HFFc6 (cell line): ENCODE measurements at regions not wholly inside any gene's neighbourhood (a gene's known extent, or its start where the extent isn't known, plus 50 kb on each side); places are given as distances from the start of the nearest gene placed in this dataset.
"Not testable (repeated sequence)": the region's sequence is repeated elsewhere in the genome, so short reads cannot be mapped to it uniquely, and the experiment has no call there.

Experiments used
- DNase-seq: peaks from one replicate; pipeline ENCODE4 v3.0.0-alpha.2; 2018
- H3K27ac Mint-ChIP-seq: 2 replicates; pipeline ENCODE4 v1.8.0; 2020; ENCODE audit warnings: mild to moderate bottlenecking, mixed read lengths
- H3K27me3 Mint-ChIP-seq: 2 replicates; pipeline ENCODE4 v1.8.0; 2021; ENCODE audit warnings: mild to moderate bottlenecking, moderate library complexity, mixed read lengths; ENCODE audit not compliant: insufficient read depth
- H3K36me3 Mint-ChIP-seq: 2 replicates; pipeline ENCODE4 v1.8.0; 2021; ENCODE audit warnings: low read depth, mixed read lengths
- H3K4me1 Mint-ChIP-seq: 2 replicates; pipeline ENCODE4 v1.8.0; 2020; ENCODE audit warnings: low read depth, mixed read lengths
- H3K4me3 Mint-ChIP-seq: 2 replicates; pipeline ENCODE4 v1.8.0; 2020; ENCODE audit warnings: mild to moderate bottlenecking, moderate library complexity, mixed read lengths
- H3K9me3 Mint-ChIP-seq: 2 replicates; pipeline ENCODE4 v1.8.0; 2020; ENCODE audit warnings: mild to moderate bottlenecking, mixed read lengths
- TF ChIP-seq, protein P1 (sequence below): fragments of 200-600 bp; sonication (generic); IDR thresholded peaks from 2 replicates; pipeline ENCODE4 v1.5.0; 2021; ENCODE audit warnings: antibody characterized with exemption, mild to moderate bottlenecking

DNA sequence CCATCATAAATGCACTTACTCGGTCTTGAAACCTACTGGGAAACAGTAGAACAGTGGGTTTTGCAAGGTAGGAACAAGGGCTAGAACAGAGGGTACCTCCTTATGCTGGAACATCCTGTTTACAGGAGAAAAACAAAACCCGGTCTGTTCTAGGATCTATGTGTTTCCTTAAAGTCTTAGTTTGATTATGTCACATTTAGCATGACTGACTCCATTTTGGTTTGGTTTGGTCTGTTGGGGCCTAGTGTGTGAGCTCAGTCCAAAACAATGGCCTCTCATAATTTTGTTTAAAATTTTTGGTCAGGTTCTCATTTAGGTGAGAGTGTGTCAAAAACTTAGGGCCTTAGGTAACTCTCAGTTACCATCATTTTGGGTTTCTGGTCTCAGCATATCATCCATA is 96.3 kb upstream of the TRIM24 start:
- Mint-ChIP-seq H3K4me1 (peaks cover 11% of the 10 kb centered on the region; the same call in 1 of the 2 replicates), H3K9me3 (peaks cover 12% of the 10 kb centered on the region; the same call in 1 of the 2 replicates)
- no peak for DNase-seq

GRCh38 chr7:138366137-138366536 is 93.9 kb upstream of the TRIM24 start:
- H3K27me3 Mint-ChIP-seq, H3K27ac Mint-ChIP-seq, H3K4me3 Mint-ChIP-seq, H3K36me3 Mint-ChIP-seq, H3K4me1 Mint-ChIP-seq, DNase-seq: not testable (repeated sequence)
- H3K9me3 Mint-ChIP-seq, result peaks cover 29% of the 10 kb centered on the region

More for the DNA sequence above, 96.3 kb upstream of the TRIM24 start:
- TF ChIP-seq, protein P1, sequence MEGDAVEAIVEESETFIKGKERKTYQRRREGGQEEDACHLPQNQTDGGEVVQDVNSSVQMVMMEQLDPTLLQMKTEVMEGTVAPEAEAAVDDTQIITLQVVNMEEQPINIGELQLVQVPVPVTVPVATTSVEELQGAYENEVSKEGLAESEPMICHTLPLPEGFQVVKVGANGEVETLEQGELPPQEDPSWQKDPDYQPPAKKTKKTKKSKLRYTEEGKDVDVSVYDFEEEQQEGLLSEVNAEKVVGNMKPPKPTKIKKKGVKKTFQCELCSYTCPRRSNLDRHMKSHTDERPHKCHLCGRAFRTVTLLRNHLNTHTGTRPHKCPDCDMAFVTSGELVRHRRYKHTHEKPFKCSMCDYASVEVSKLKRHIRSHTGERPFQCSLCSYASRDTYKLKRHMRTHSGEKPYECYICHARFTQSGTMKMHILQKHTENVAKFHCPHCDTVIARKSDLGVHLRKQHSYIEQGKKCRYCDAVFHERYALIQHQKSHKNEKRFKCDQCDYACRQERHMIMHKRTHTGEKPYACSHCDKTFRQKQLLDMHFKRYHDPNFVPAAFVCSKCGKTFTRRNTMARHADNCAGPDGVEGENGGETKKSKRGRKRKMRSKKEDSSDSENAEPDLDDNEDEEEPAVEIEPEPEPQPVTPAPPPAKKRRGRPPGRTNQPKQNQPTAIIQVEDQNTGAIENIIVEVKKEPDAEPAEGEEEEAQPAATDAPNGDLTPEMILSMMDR, result no peak
- no peak overlapping the region for H3K27ac Mint-ChIP-seq
- no peak overlapping the region for H3K4me3 Mint-ChIP-seq
- H3K36me3 Mint-ChIP-seq, result no peaks in the 10 kb centered on the region
- no peaks in the 10 kb centered on the region; the same call in 1 of the 2 replicates for H3K27me3 Mint-ChIP-seq

DNA sequence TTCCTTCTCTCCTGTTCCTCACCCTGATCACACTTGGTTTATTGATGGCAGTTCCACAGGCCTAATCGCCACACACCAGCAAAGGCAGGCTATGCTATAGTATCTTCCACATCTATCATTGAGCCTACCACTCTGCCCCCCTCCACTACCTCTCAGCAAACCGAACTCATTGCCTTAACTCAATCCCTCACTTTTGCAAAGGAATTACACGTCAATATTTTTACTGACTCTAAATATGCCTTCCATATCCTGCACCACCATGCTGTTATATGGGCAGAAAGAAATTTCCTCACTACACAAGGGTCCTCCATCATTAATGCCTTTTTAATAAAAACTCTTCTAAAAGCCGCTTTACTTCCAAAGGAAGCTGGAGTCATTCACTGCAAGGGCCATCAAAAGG is 93.4 kb upstream of the TRIM24 start:
- not testable (repeated sequence) for H3K4me3 Mint-ChIP-seq, H3K4me1 Mint-ChIP-seq, DNase-seq, H3K27me3 Mint-ChIP-seq, H3K27ac Mint-ChIP-seq, H3K36me3 Mint-ChIP-seq
- peaks cover 31% of the 10 kb centered on the region for H3K9me3 Mint-ChIP-seq

GRCh38 chr7:138369797-138370196 is 90.3 kb upstream of the TRIM24 start:
- no peak for DNase-seq
- Mint-ChIP-seq H3K27ac (no peak overlapping the region), H3K9me3 (peaks cover 31% of the 10 kb centered on the region), H3K4me1 (no peaks in the 10 kb centered on the region), H3K36me3 (peaks cover 10% of the 10 kb centered on the region; the same call in 1 of the 2 replicates), H3K27me3 (no peaks in the 10 kb centered on the region; the same call in 1 of the 2 replicates), H3K4me3 (no peak overlapping the region)
- TF ChIP-seq, protein P1, result no peak

DNA sequence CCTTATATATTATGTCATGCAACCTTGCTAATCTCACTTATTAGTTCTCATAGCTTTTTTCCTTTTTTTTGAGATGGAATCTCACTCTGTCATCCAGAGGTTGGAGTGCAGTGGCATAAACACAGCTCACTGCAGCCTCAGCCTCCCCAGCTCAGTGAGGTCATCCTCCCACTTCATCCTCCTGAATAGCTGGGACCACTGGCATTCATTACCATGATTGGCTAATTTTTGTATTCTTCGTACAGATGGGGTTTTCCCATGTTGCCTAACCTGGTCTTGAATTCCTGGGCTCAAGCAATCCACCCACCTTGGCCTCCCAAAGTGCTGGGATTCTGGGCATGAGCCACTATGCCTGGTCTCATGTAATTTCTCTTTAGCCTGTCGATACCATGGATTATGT is 89.1 kb upstream of the TRIM24 start:
- Mint-ChIP-seq H3K9me3 (peaks cover 33% of the 10 kb centered on the region), H3K36me3 (peaks cover 10% of the 10 kb centered on the region; the same call in 1 of the 2 replicates), H3K27ac (no peak overlapping the region), H3K4me3 (no peak overlapping the region), H3K27me3 (no peaks in the 10 kb centered on the region; the same call in 1 of the 2 replicates), H3K4me1 (no peaks in the 10 kb centered on the region)
- TF ChIP-seq, protein P1, result no peak
- no peak for DNase-seq

DNA sequence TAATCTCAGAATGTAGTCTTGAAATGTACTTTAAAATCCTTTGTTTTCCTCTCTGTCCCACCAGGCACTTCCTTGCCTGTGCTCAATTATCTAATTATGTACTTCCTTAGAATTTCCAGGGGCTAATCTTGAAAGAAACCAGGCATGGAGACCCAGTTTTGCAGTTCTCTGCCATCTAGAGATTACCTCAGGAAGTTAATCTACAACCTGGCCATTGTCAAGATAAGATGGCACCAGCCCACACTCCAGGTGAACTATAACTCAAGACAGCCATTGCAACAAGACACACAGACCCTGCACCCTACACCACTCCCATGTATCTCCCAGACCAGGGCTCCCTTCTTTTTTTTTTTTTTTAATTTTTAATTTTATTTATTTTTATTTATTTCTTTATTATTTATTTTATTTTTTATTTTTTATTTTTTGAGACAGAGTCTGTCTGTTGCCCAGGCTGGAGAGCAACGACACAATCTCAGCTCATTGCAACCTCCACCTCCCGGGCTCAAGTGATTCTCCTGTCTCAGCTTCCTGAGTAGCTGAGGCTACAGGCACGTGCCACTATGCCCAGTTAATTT is 85.9 kb upstream of the TRIM24 start:
- Mint-ChIP-seq H3K9me3 (peaks cover 38% of the 10 kb centered on the region), H3K4me1 (no peaks in the 10 kb centered on the region), H3K27me3 (no peaks in the 10 kb centered on the region; the same call in 1 of the 2 replicates), H3K4me3 (no peak overlapping the region), H3K36me3 (peaks cover 10% of the 10 kb centered on the region; the same call in 1 of the 2 replicates), H3K27ac (no peak overlapping the region)
- TF ChIP-seq, protein P1, result no peak
- no peak for DNase-seq
